GM21619 (cell line): ENCODE measurements at regions not wholly inside any gene's neighbourhood (a gene's known extent, or its start where the extent isn't known, plus 50 kb on each side); places are given as distances from the start of the nearest gene placed in this dataset.
"Not testable (repeated sequence)": the region's sequence is repeated elsewhere in the genome, so short reads cannot be mapped to it uniquely, and the experiment has no call there.

Experiments used
- ATAC-seq: cut with Tn5 transposase; IDR thresholded peaks from one replicate; pipeline ENCODE4 v1.9.1; 2021; ENCODE audit not compliant: unreplicated experiment

DNA sequence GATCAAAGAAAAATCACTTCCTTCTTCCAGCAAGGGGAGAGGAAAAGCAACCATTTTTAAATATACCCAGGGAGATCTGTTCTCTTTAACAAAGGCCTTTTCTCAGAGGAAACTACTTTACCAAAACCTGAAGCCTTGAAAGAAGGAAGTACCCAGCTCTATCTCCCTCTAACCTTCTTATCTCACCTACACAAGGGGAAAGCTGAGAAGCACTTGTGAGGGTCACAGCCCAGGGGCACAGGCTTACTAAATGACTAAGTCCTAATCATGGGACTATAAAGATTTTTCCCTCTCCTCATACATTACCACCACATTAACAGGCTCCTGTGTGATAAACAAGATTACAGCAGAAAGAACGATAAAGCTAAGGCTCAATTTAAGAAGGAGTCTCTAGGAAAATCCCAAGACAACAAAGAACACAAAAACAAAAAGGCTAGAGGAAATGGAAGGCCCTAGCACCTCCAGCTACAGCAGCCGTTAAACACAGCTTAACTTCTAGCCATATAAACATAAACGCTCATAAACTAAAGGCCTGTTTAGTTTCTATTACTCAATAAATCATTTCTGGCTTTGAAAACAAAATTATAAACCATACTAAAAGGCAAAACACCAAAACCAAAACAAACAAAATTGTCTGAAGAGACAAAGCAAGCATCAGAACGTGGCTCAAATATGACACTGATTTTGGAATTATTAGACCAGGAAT is 284.9 kb upstream of the ECI2 start:
- no peak for ATAC-seq

DNA sequence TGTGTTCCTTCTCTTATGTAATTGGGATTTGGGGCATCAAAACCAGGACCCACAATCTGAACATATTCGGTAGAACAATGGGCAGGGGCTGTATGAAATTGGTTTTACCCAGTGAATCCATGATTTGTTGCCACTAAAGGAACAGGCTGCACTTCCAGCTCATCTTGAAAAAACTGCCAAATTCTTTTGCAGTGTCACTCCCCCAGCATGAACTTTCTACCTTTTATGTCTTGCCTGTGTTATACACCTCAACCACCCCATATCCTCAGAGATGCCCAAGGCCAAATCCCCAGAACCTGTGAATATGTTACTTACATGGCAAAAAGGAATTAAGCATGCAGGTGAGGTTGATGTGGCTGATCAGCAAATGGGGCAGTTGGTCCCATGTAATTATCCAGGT is 280.2 kb upstream of the ECI2 start:
- no peak for ATAC-seq

DNA sequence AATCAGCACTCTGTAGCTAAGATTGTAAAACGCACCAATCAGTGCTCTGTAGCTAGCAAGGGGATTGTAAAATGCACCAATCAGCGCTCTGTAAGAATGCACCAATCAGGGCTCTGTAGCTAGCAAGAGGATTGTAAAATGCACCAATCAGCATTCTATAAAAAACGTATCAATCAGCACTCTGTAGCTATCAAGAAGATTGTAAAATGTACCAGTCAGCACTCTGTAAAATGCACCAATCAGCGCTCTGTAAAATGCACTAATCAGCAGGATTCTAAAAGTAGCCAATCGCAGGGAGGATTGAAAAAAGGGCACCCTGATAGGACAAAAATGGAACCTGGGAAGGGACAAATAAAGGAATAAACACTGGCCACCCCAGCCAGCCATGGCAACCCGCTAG is 278.7 kb upstream of the ECI2 start:
- ATAC-seq: not testable (repeated sequence)

DNA sequence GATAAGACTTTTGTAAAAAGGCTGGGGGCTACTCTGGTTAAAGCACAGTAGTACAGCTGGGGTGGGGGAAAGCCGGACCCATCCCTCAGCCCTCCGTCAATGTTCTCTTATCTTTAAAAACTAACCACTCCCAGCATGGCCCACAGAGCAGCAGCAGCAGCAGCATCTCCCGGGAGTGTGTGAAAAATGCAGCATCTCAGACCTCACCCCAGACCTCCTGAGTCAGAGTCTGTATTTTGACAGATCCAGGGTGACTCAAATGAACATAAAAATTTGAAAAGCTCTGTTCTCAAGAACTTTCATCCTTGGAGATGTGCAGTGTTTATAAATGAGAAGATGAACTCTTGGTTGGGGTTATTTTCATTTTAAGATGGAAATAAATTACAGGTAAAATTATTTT is 277.7 kb upstream of the ECI2 start:
- ATAC-seq: no peak

DNA sequence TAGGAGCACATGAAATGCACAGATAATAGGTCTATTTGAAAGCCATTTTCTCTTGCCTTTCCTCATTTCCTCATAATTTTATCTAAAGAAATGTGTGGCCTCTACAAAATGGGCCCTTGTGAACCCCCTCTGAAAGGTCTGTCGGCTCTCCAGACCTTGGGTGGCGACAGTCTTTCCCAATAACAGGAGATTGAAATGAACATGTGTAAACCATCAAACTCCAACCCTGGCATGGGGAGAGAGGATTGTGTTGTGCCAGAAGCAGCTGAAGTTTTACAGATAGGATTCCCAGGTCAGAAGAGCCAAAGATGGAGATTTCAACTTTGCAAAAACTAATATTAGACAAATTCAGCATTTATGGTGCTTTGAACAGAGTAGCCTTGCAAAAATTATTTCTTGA is 277.1 kb upstream of the ECI2 start:
- ATAC-seq: no peak

DNA sequence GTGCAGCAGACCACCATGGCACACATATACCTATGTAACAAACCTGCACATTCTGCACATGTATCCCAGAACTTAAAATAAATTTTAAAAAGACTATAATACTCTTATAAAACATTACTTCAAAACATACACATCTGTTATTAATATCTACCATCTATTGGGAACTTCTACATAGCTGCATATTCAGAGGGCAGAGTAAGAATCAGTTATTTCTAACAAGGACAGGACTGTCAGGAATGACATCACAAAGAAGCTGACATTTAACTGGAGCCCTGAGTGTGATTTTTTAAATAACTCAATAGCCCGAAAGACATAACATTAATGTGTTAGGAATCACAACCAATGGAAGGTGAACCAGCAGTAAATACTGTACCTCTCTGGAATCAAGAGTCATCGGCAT is 276.7 kb upstream of the ECI2 start:
- no peak for ATAC-seq

DNA sequence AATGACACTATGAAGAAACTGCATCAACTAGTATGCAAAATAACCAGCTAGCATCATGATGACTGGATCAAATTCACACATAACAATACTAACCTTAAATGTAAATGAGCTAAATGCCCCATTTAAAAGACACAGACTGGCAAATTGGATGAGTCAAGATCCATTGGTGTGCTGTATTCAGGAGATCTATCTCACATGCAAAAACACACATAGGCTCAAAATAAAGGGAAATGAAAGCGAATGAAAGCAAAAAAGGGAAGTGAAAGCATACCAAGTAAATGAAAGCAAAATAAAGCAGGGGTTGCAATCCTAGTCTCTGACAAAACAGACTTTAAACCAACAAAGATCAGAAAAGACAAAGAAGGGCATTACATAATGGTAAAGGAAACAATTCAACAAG is 272.3 kb upstream of the ECI2 start:
- peak; percentile 99 for ATAC-seq

DNA sequence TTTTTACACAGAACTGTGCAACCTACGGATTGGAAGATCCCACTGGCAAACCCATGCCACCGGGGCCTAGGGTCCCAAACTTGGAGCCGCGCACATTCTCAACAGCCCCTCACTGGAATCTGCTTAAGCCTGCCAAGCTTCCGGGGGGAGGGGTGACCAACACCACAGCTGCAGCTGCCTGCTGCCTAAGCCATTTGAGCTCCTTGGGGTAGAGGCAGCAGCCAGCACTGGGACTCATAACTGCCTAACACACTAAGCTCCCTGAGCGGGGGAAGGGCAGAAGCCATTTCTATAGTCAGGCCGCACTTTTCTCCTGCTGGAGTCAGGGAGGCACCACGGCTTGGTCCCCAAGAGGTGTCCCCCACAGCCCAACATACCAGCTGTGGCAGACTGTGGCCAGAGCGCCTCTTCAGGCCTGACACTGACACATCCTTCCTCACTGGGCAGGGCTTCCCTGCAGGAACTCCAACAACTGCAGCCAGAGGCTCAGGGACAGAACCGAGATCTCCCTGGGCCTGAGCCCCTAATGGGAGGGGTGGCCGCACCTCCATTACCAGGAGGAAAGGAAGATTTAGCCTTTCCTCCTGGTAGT is 270.3 kb upstream of the ECI2 start:
- ATAC-seq: no peak

DNA sequence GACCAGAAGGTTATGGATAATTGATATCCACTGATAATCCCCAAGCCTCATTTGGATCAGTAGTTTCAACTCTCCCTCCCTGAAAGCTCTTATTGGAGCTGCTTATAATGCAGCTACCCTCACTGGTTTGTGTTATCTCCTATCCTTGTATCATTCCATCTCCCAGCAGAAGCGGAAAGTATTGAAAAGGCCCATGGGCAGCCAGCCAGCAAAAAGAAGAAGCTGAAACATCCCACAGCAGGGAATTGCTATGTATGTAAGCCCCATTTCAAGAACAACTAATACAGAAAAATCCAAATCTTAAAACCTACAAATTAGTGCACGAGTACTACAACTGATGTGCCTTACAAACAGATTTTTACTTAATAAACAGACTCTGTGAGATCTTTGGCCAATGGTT is 269.0 kb upstream of the ECI2 start:
- ATAC-seq: no peak

DNA sequence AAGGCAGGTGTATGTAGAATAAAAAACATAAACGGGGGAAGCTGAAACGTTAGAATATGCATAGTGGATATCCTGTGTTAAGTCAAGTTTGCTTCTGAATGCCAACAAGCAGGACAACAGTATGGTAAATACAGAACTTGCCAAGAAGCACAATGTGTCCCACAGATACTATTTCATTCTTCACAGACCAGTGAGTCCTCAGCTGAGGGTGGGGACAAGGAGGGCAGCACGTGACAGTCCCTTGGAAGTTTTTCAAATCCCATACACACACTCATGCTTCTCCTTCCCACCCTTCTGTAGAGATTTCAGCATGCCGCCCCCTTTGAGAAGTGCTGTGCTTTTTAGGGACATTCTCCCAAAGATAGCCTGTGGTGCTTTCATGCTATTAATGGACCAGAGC is 268.5 kb upstream of the ECI2 start:
- no peak for ATAC-seq

DNA sequence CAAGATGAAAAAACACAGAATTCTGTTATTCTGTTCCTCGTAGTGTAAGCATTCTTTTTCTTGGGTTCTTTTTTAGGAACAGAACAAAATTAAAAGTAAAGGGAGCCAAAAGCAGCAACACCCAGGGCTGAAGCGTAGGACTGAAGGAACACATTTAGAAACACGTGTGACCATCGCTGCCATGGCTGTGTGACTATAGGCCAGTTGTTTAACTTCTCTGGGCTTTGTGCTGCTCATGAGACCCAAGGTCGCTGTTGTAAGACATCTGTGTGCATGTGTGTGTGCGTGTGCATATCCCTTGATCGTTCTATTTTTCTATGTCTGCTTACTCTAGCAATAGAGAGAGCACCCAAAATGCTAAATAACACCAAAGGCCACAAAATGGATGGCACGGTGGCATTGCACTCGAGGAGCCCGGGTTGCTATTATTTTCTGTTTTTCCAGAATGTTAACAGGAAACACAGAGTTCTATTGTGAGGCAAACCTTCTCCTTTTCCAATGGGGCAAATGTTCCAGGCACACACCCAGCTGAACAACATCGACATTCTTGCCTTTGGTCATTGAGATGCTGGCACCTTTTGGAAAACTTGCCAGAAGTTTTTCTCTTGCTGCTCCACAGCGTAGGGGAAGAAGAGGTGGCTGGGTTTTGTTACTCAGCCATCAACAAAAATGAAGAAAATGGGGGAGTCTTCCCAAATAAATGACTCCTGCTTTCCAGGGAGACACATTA is 267.8 kb upstream of the ECI2 start:
- ATAC-seq: no peak

DNA sequence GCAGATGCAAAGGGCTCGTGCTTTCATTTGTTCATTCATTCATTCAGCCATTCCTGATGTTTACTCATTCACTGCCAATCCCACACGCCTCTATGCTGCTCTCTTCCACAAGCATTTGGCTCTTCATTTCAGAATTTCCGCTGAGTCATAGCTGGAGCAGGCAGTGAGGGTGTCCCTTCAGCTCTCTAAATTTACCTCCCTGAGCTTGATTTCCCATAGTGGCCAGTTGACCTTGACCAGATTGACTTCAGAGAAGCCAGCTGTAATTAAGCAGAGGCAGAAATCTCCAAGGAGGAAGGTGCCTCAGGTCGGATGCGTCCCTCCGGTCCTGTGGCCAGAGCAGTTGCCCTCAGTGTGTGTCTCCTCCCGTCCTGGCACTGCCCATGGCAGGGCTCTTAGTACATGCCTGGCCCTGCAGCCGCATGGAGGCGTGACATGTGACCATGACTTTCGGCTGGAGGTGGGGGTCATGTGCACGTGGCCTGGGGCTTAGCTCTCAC is 267.2 kb upstream of the ECI2 start:
- ATAC-seq: no peak

DNA sequence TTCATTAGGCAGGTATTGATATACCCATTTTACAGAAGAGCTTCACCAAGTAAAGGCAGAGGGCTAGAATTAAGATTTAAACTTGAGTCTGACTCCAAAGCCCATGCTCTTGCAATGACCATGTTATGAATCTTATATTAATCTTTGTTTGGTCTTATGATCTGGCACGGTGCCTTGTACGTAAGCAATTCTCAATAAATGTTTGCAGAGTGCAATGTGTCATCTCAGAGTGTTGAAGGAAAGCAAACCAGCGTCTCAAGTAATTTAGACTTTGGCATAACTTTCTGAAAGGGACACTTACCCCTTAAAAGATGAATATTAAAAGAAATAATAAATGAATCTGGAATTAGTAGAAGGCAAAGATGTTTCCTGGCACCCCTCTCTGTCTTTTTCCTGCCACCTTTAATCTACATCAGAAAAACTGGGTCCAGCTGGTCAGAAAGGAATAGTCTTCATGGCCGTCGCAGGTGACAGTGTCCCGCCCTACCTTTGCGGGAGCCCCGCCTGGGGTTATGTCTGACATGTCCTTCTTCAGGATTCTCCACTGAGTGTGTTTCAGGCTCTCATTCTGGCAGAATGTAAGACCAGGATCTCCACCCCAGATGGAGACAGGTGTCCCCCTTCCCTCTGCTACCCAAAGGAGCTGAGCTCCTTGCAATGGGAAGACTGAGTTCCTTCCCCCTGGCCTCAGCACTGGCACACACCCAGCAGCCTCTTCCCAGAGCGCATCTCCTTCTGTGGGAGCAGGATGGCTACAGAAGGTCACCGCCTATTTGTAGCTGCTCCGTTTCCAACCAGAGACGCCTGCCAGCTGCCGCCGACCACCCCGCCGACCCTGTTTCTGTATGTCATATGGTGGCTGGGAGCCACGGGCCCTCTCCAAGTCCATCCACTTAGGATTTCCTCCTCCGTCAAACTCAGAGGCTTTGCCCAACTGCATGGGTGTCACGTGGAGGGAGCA is 266.3 kb upstream of the ECI2 start:
- ATAC-seq: no peak

DNA sequence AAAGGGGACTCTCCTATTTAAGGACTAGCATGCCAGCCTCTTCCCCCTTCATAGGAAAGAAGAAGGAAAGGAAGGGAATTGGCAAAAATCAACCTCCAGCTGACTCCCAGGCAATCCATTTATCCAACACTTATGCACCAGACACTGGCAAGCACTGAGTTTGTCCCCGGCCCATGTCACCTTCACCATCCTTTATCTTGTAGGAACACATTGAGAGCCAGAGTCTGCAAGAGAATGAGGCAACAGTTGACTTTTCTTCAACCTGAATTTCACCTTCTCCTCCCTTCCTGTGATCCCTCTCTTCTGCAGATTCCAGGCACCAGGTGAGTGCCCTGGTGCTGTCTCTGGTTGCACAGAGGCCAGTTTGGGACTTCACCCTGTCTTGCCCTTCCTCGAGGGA is 264.3 kb upstream of the ECI2 start:
- ATAC-seq: no peak

DNA sequence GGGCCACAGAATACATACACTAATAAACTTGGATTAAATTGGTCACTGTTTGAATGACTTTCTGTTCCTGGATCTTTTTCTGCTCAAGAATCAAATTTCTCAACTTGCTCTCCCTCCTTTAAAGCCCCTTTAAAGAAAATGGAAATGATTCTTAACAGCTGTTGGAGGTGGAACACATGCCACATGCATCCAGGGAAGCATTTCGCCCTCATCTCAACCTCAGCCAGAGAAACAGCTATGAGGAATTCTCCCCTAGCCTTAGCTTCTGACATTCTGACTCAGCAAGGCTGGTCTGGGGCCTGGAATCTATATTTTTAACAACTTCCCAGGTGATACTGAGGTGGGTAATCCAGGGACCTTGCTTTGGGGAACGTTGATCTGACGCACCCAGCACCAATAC is 263.4 kb upstream of the ECI2 start:
- ATAC-seq: no peak

DNA sequence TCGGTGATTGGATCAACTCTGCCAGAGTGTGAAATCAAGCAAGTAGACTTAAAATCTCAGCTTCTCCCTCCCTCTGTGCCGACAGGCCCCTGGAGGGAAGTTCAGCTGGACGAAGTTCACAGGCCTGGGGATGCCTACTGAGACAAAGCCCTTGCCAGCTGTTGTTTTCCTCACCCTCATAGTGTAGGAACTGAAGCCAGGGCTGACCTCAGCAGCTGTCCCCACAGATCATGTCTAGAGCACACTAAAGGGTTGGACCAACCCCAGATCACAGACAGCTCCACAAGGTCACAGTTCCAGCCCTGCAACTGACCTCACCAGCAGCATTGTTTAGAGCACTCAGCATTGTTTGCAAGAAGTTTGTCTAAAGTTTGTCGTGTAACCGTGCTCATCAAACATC is 261.9 kb upstream of the ECI2 start:
- no peak for ATAC-seq

DNA sequence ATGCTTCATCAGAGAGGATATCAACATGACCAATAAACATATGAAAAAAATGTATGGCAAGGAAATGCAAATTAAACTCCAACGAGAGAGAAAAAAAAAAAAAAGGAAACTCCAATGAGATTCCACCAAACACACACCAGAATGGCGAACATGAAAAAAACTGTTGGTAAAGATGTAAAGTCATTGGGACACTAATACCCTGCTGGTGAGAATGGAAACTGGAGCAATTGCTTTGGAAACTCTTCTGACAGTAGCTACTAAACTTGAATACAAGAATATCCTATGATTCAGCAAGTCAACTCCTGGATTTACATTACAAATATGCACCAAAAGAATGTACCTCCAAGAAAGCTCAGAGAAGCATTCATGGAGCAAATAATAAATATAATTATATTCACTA is 260.7 kb upstream of the ECI2 start:
- no peak for ATAC-seq

DNA sequence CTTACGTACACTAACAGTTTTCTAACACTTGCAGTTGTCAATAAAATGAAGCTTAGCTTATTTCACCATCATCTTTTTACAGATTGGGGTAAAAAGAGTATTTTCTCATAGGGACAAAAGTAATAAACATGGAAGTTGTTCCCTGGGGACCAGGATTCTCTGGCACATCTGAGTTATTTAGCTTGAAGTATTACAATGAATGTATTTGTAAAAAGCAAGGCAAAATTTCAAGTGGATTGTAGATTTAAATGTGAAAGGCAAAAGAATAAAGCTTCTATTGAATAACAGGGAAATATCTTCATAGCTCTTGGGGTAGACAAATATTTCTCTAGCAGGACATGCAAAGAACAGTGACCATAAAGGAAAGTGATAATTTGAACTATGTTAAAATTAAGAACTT is 260.0 kb upstream of the ECI2 start:
- ATAC-seq: no peak

DNA sequence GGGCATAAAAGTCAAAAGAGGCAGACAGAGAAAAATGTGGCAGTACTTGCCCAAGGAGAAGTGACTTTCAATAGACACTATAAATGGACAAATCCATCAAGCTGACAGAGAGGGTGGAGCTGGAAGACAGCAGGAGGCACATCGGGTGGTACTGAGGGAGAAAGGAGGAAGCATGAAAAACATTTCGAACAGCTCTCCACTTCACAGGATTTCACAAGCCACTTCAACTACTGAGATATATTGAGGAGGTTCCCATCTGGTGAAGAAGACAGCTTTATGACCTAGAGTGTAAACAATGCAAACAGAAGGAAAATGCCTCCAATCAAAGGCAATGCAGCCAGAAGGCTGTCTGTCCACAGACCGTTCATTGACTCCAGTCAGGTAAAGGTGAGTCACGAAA is 259.4 kb upstream of the ECI2 start:
- ATAC-seq: no peak

DNA sequence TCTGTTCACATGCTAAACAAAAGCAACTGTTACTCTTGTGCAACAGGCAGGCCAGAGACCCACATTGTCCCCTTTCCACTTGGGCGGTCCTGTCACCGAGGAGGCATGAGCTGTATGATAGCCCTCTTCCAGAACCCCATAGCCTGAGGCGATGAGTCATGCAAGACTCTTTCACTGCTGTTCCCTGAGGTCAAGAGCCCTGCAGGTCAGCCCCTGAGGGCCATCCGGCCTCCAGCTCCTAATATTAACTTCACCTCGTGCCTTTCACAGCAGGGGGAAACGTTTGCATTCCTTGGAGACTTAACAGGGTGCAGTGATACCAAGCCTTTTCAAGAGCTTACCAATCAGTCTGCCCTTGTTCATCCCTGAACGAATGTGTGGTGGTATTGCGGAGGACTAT is 253.3 kb upstream of the ECI2 start:
- no peak for ATAC-seq

DNA sequence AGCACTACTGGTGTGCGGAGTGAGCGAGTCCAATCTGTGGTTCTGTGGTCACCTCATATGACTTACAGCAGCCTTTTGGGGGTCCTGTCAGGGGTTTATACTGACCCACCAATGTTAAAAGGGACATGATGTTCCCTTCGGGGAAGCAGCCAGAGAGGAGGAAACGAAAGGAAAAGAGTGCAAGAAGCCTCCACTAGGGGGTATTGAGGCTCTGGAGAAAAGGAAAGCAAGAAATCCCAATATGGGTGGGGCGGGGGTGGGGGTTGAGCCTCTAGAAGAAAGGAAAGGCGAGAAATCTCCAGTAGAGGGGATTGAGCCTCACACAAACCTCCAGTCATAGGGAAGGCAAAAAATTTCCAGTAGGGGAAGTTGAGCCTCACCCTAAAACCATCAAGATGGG is 249.3 kb upstream of the ECI2 start:
- no peak for ATAC-seq
